ENCODE measurements at regions not wholly inside any gene's neighbourhood (a gene's known extent, or its start where the extent isn't known, plus 50 kb on each side); places are given as distances from the start of the nearest gene placed in this dataset.

GRCh38 chr4:41874873-41875272 is 60.4 kb upstream of the TMEM33 start:
- Histone ChIP-seq H3K27ac (ENCODE audit: low read length) (no peak overlapping the region), H3K27me3 (replicated peaks; ENCODE audit: insufficient read depth, low read length) (no peaks in the 10 kb centered on the region), H3K79me2 (ENCODE audit: low read length) (no peaks in the 10 kb centered on the region), H3K9ac (ENCODE audit: low read length) (no peak overlapping the region), H3K4me3 (ENCODE audit: low read length) (no peak overlapping the region), H3K9me2 (replicated peaks; ENCODE audit: insufficient read depth, low read length) (no peaks in the 10 kb centered on the region), H3K36me3 (replicated peaks; ENCODE audit: insufficient read depth, low read length) (no peaks in the 10 kb centered on the region), H4K20me1 (ENCODE audit: insufficient read depth, low read length) (no peaks in the 10 kb centered on the region), H3F3A (ENCODE audit: insufficient read depth, low read length) (no peaks in the 10 kb centered on the region), H3K4me2 (ENCODE audit: low read depth, low read length) (no peak overlapping the region), H3K4me1 (ENCODE audit: low read length) (no peaks in the 10 kb centered on the region), H2AFZ (ENCODE audit: low read length) (no peak overlapping the region), H3K9me3 (replicated peaks; ENCODE audit: insufficient read depth, low read length) (no peaks in the 10 kb centered on the region)
- no peak for DNase-seq
- TF ChIP-seq EZH2 (optimal IDR thresholded peaks at IDR 0.05; ENCODE audit: low read depth, low read length) (no peak), EZH2phosphoT487 (IDR thresholded peaks at IDR 0.05; ENCODE audit: low read length) (no peak), CTCF (IDR thresholded peaks at IDR 0.05; ENCODE audit: low read length) (no peak)

GRCh38 chr4:41874398-41874797 is 60.8 kb upstream of the TMEM33 start:
- H3K27me3 ChIP-seq (replicated peaks; ENCODE audit: insufficient read depth, low read length), result no peaks in the 10 kb centered on the region
- H3K36me3 ChIP-seq (replicated peaks; ENCODE audit: insufficient read depth, low read length), result no peaks in the 10 kb centered on the region
- no peak overlapping the region for H2AFZ ChIP-seq (ENCODE audit: low read length)
- H3K27ac ChIP-seq (ENCODE audit: low read length), result no peak overlapping the region
- no peak overlapping the region for H3K4me3 ChIP-seq (ENCODE audit: low read length)
- no peaks in the 10 kb centered on the region for H4K20me1 ChIP-seq (ENCODE audit: insufficient read depth, low read length)
- TF ChIP-seq CTCF (IDR thresholded peaks at IDR 0.05; ENCODE audit: low read length) (no peak), EZH2phosphoT487 (IDR thresholded peaks at IDR 0.05; ENCODE audit: low read length) (no peak), EZH2 (optimal IDR thresholded peaks at IDR 0.05; ENCODE audit: low read depth, low read length) (no peak)
- no peaks in the 10 kb centered on the region for H3K9me2 ChIP-seq (replicated peaks; ENCODE audit: insufficient read depth, low read length)
- no peaks in the 10 kb centered on the region for H3K79me2 ChIP-seq (ENCODE audit: low read length)
- H3F3A ChIP-seq (ENCODE audit: insufficient read depth, low read length), result no peaks in the 10 kb centered on the region
- no peak overlapping the region for H3K4me2 ChIP-seq (ENCODE audit: low read depth, low read length)
- H3K9ac ChIP-seq (ENCODE audit: low read length), result no peak overlapping the region
- H3K9me3 ChIP-seq (replicated peaks; ENCODE audit: insufficient read depth, low read length), result no peaks in the 10 kb centered on the region
- DNase-seq, result no peak
- no peaks in the 10 kb centered on the region for H3K4me1 ChIP-seq (ENCODE audit: low read length)

DNA sequence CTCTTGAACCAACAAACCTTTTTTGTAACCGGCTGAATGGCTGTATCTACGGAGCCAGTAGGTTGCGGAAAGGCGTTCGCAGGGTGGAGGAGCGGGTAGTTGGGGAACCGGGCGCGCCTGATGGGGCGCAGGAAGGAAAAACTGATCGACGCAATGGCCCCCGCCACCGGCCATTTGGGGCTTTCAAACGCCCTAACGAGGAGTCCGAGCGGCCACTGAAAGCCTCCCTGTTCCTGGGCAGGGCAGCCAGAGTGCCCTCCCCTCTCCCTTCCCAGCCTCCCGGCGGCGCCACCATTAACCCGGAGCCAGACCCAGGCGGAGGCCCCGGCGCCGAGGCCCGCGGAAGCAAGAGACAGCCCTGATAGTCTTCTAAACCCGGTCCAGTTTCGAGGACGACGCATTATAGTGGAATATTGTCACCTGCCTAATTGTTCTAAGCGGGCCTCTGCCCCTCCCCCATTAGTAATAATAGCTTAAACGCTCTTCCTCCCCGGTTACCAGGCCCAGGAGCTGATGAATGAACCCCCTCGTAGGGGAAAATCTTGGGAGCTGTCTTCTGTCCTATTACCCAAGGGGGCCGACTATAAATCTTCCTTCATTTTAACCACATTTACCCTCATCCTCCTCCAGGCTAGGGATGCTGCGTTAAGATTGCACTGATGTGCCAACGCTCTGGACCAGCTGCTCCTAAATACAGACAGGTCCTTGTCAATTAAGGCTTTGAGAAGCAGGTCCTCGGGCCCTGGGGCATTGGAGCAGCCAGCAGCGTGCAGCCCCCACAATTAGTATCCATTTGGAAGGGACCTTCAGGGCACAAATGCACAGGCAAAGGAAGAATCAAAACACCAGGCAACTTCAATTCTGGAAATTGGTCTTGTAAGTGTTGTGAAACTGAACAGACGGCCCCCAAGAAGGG is 61.6 kb upstream of the TMEM33 start:
- Histone ChIP-seq H3K9me2 (replicated peaks; ENCODE audit: insufficient read depth, low read length) (no peaks in the 10 kb centered on the region), H3K9me3 (replicated peaks; ENCODE audit: insufficient read depth, low read length) (no peaks in the 10 kb centered on the region), H3K27me3 (replicated peaks; ENCODE audit: insufficient read depth, low read length) (no peaks in the 10 kb centered on the region), H3K9ac (ENCODE audit: low read length) (no peak overlapping the region), H4K20me1 (ENCODE audit: insufficient read depth, low read length) (no peaks in the 10 kb centered on the region), H3F3A (ENCODE audit: insufficient read depth, low read length) (no peaks in the 10 kb centered on the region), H3K79me2 (ENCODE audit: low read length) (no peaks in the 10 kb centered on the region), H3K4me3 (ENCODE audit: low read length) (no peak overlapping the region), H3K27ac (ENCODE audit: low read length) (no peak overlapping the region), H3K4me2 (ENCODE audit: low read depth, low read length) (no peak overlapping the region), H2AFZ (ENCODE audit: low read length) (no peak overlapping the region), H3K4me1 (ENCODE audit: low read length) (no peaks in the 10 kb centered on the region), H3K36me3 (replicated peaks; ENCODE audit: insufficient read depth, low read length) (no peaks in the 10 kb centered on the region)
- DNase-seq, result no peak
- TF ChIP-seq CTCF (IDR thresholded peaks at IDR 0.05; ENCODE audit: low read length), result no peak
- TF ChIP-seq EZH2phosphoT487 (IDR thresholded peaks at IDR 0.05; ENCODE audit: low read length), result no peak
- no peak for TF ChIP-seq EZH2 (optimal IDR thresholded peaks at IDR 0.05; ENCODE audit: low read depth, low read length)
